Prostate gland (tissue), 2 donors: ENCODE measurements at regions not wholly inside any gene's neighbourhood (a gene's known extent, or its start where the extent isn't known, plus 50 kb on each side); places are given as distances from the start of the nearest gene placed in this dataset.
"Not testable (repeated sequence)": the region's sequence is repeated elsewhere in the genome, so short reads cannot be mapped to it uniquely, and the experiment has no call there.

Experiments
- DNase-seq: peaks from one replicate; pipeline ENCODE4 v3.0.0-alpha.2; 2019; ENCODE audit warnings: low spot score
- H3K27ac ChIP-seq, 2 donors: fragments of 200-600 bp; sonication (generic); 2 replicates each; pipeline ENCODE4 v1.5.1; 2017 to 2019
- H3K27me3 ChIP-seq: fragments of 200-600 bp; sonication (generic); replicated peaks from 2 replicates; pipeline ENCODE4 v1.5.1; 2019; ENCODE audit not compliant: insufficient read depth
- H3K36me3 ChIP-seq, 2 donors: fragments of 200-600 bp; sonication (generic); 1 replicate in 1 of 2; 2 replicates in 1 of 2; pipeline versions ENCODE4 v1.5.1 to v1.8.1; 2017 to 2019
- H3K4me1 ChIP-seq: fragments of 200-600 bp; sonication (generic); replicated peaks from 2 replicates; pipeline ENCODE4 v1.5.1; 2019
- H3K4me3 ChIP-seq, 2 donors: fragments of 200-600 bp; sonication (generic); 2 replicates each; pipeline ENCODE4 v1.5.1; 2017 to 2019
- H3K9me3 ChIP-seq: fragments of 200-600 bp; sonication (generic); 2 replicates; pipeline ENCODE4 v1.5.1; 2017
- POLR2A ChIP-seq: fragments of 450-650 bp; IDR thresholded peaks from one replicate; pipeline ENCODE4 v1.6.1; 2016; ENCODE audit warnings: antibody characterized with exemption, mild to moderate bottlenecking
- POLR2AphosphoS5 ChIP-seq: sonication (generic); formaldehyde crosslinking; IDR thresholded peaks from one replicate; pipeline ENCODE4 v1.6.1; 2017; ENCODE audit warnings: antibody characterized with exemption
- WGBS: methylation state at CpG from one replicate; pipeline ENCODE4 v1.1.5; 2018; 5-methylcytosine and 5-hydroxymethylcytosine counted together
- intact Hi-C: fragments of 100-400 bp; cut with DNase I; formaldehyde crosslinking; loops from one replicate; pipeline ENCODE4 v1.14.2; 2022
- TF ChIP-seq, protein P1 (sequence below), 4 experiments: fragments of 200-600 bp in 2 of 4; fragments of 450-650 bp in 2 of 4; sonication (generic) in 2 of 4; IDR thresholded peaks; 1 replicate in 3 of 4; 2 replicates in 1 of 4; pipeline ENCODE4 v1.5.1; 2016 to 2019; ENCODE audit warnings: antibody characterized with exemption in 4 of 4, mild to moderate bottlenecking in 2 of 4, moderate library complexity in 2 of 4

- Histone ChIP-seq H3K4me3 (no peak overlapping the region), H3K27me3 (no peaks in the 10 kb centered on the region), H3K27ac (no peak overlapping the region), H3K36me3 (no peaks in the 10 kb centered on the region), H3K9me3 (no peaks in the 10 kb centered on the region), H3K4me1 (no peaks in the 10 kb centered on the region)
- intact Hi-C loops, result no loop called here
- no peak for DNase-seq
- WGBS, result over 99% methylated on average over 6 of the region's 6 CpGs
- TF ChIP-seq, protein P1, sequence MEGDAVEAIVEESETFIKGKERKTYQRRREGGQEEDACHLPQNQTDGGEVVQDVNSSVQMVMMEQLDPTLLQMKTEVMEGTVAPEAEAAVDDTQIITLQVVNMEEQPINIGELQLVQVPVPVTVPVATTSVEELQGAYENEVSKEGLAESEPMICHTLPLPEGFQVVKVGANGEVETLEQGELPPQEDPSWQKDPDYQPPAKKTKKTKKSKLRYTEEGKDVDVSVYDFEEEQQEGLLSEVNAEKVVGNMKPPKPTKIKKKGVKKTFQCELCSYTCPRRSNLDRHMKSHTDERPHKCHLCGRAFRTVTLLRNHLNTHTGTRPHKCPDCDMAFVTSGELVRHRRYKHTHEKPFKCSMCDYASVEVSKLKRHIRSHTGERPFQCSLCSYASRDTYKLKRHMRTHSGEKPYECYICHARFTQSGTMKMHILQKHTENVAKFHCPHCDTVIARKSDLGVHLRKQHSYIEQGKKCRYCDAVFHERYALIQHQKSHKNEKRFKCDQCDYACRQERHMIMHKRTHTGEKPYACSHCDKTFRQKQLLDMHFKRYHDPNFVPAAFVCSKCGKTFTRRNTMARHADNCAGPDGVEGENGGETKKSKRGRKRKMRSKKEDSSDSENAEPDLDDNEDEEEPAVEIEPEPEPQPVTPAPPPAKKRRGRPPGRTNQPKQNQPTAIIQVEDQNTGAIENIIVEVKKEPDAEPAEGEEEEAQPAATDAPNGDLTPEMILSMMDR (IDR thresholded peaks at IDR 0.05), result no peak
- TF ChIP-seq POLR2AphosphoS5, result no peak
- no peak for TF ChIP-seq POLR2A
Measured at GRCh38 chr17:63019138-63019873, 53.3 kb downstream of the TANC2 start.

- H3K36me3 ChIP-seq, result no peaks in the 10 kb centered on the region
- intact Hi-C loops, result no loop called here
- H3K4me3 ChIP-seq, result no peak overlapping the region
- TF ChIP-seq POLR2AphosphoS5, result no peak
- TF ChIP-seq POLR2A, result no peak
- TF ChIP-seq, protein P1 (IDR thresholded peaks at IDR 0.05), result no peak
- no peak overlapping the region for H3K27ac ChIP-seq
- H3K9me3 ChIP-seq, result no peaks in the 10 kb centered on the region
- no peaks in the 10 kb centered on the region for H3K27me3 ChIP-seq
- 100% methylated on average over 1 of the region's 1 CpG for WGBS
- DNase-seq, result no peak
- H3K4me1 ChIP-seq, result no peaks in the 10 kb centered on the region
Measured at GRCh38 chr17:63022567-63022966, 56.5 kb downstream of the TANC2 start.

GRCh38 chr17:63023049-63023448 is 57.0 kb downstream of the TANC2 start:
- DNase-seq, result no peak
- Histone ChIP-seq H3K4me3 (no peak overlapping the region), H3K27ac (no peak overlapping the region), H3K36me3 (no peaks in the 10 kb centered on the region), H3K27me3 (no peaks in the 10 kb centered on the region), H3K4me1 (no peaks in the 10 kb centered on the region), H3K9me3 (no peaks in the 10 kb centered on the region)
- intact Hi-C loops, result no loop called here
- WGBS, result 90% methylated on average over 2 of the region's 2 CpGs
- TF ChIP-seq POLR2A (no peak), POLR2AphosphoS5 (no peak)
- TF ChIP-seq, protein P1 (IDR thresholded peaks at IDR 0.05), result no peak

DNA sequence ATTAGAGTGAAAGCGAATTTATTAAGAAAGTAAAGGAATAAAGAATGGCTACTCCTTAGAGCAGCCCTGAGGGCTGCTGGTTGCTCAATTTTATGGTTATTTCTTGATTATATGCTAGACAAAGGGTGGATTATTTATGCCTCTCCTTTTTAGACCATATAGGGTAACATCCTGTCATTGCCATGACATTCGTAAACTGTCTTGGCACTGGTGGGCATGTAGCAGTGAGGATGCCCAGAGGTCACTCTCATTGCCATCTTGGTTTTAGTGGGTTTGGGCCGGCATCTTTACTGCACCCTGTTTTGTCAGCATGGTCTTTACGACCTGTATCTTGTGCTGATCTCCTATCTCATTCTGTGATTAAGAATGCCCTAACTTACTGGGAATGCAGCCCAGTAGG is 58.2 kb downstream of the TANC2 start:
- TF ChIP-seq, protein P1 (IDR thresholded peaks at IDR 0.05), result no peak
- TF ChIP-seq POLR2AphosphoS5, result no peak
- no peak for TF ChIP-seq POLR2A
- Histone ChIP-seq H3K4me1 (no peaks in the 10 kb centered on the region), H3K36me3 (no peaks in the 10 kb centered on the region), H3K9me3 (no peaks in the 10 kb centered on the region), H3K4me3 (no peak overlapping the region), H3K27ac (no peak overlapping the region), H3K27me3 (no peaks in the 10 kb centered on the region)
- intact Hi-C loops, result no loop called here
- no peak for DNase-seq
- 79% methylated on average over 4 of the region's 4 CpGs for WGBS

GRCh38 chr17:63024716-63025115 is 58.7 kb downstream of the TANC2 start:
- intact Hi-C loops, result no loop called here
- H3K4me1 ChIP-seq, result no peaks in the 10 kb centered on the region
- TF ChIP-seq, protein P1 (IDR thresholded peaks at IDR 0.05), result no peak
- TF ChIP-seq POLR2AphosphoS5, result no peak
- no peak for TF ChIP-seq POLR2A
- H3K27me3 ChIP-seq, result no peaks in the 10 kb centered on the region
- H3K4me3 ChIP-seq, result no peak overlapping the region
- no peaks in the 10 kb centered on the region for H3K36me3 ChIP-seq
- no peaks in the 10 kb centered on the region for H3K9me3 ChIP-seq
- DNase-seq, result no peak
- no peak overlapping the region for H3K27ac ChIP-seq

- H3K4me3 ChIP-seq, H3K36me3 ChIP-seq, H3K9me3 ChIP-seq, H3K27ac ChIP-seq, H3K27me3 ChIP-seq, DNase-seq, H3K4me1 ChIP-seq, intact Hi-C loops: not testable (repeated sequence)
- 98% methylated on average over 4 of the region's 4 CpGs for WGBS
Measured at GRCh38 chr17:63025637-63026036, 59.6 kb downstream of the TANC2 start.
